Glutamatergic neuron (in vitro differentiated cells): ENCODE measurements at regions not wholly inside any gene's neighbourhood (a gene's known extent, or its start where the extent isn't known, plus 50 kb on each side); places are given as distances from the start of the nearest gene placed in this dataset.
"Not testable (repeated sequence)": the region's sequence is repeated elsewhere in the genome, so short reads cannot be mapped to it uniquely, and the experiment has no call there.

Experiments
- DNase-seq: peaks from one replicate; pipeline ENCODE4 v3.0.0; 2022
- H3K27ac Mint-ChIP-seq: one replicate; pipeline ENCODE4 v1.8.0; 2020; ENCODE audit warnings: mild to moderate bottlenecking, mixed read lengths, inconsistent platforms; ENCODE audit not compliant: unreplicated experiment
- H3K27me3 Mint-ChIP-seq: one replicate; pipeline ENCODE4 v1.8.0; 2020; ENCODE audit warnings: mild to moderate bottlenecking, moderate library complexity, mixed read lengths, inconsistent platforms; ENCODE audit not compliant: unreplicated experiment
- H3K36me3 Mint-ChIP-seq: one replicate; pipeline ENCODE4 v1.8.0; 2020; ENCODE audit warnings: mild to moderate bottlenecking, mixed read lengths, inconsistent platforms; ENCODE audit not compliant: unreplicated experiment
- H3K4me1 Mint-ChIP-seq: one replicate; pipeline ENCODE4 v1.8.0; 2020; ENCODE audit warnings: mild to moderate bottlenecking, low read depth, mixed read lengths, inconsistent platforms; ENCODE audit not compliant: unreplicated experiment
- H3K4me3 Mint-ChIP-seq: one replicate; pipeline ENCODE4 v1.8.0; 2020; ENCODE audit warnings: mild to moderate bottlenecking, mixed read lengths, inconsistent platforms; ENCODE audit not compliant: unreplicated experiment
- H3K9me3 Mint-ChIP-seq: one replicate; pipeline ENCODE4 v1.8.0; 2020; ENCODE audit warnings: mild to moderate bottlenecking, moderate library complexity, mixed read lengths, inconsistent platforms; ENCODE audit not compliant: unreplicated experiment
- TF ChIP-seq, protein P1 (sequence below): fragments of 200-600 bp; sonication (generic); IDR thresholded peaks from one replicate; pipeline ENCODE4 v1.5.0; 2021; ENCODE audit not compliant: partially characterized antibody, unreplicated experiment

DNA sequence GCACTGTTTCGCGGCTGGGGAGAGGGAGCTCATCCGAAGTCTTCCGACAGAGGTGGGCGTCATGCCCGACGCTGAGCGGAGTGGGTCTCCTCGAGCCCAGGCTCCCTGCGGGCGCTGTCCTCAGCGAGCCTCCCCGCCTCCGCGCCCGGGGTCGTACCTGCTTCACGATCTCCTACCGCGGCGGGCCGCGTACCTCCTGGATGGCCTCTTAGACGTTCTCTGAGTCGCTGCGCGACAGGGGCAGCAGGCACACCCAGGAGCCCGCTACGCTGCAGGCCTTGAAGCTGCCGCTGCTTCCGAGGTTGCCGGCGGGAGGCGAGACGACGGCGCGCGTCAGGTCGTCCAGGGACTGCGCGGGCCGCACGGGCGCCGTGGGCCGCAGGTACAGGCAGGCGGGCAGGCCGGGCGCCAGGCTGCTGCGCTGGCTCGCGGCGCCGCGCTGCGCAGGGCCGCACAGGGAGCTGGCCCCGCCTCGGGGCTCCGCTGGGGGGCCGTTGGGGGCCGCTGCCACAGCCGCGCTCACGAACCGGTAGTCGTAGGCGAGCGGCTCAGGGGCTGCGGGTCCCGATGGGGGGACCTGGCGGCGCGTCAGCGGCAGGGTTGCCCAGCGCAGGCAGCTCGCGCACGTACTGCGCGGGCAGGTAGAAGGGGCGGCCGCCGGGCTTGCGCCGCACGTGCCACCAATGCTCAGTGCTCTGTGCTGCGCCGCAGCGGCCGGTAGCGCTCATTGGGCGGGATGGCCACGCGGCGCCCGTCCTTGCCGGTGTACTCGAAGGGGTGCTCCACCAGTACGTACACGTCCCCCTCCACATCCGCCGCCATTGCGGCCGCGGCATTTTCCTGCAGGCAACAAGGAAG lies 116.4 kb upstream of the SMURF2 start:
- TF ChIP-seq, protein P1, sequence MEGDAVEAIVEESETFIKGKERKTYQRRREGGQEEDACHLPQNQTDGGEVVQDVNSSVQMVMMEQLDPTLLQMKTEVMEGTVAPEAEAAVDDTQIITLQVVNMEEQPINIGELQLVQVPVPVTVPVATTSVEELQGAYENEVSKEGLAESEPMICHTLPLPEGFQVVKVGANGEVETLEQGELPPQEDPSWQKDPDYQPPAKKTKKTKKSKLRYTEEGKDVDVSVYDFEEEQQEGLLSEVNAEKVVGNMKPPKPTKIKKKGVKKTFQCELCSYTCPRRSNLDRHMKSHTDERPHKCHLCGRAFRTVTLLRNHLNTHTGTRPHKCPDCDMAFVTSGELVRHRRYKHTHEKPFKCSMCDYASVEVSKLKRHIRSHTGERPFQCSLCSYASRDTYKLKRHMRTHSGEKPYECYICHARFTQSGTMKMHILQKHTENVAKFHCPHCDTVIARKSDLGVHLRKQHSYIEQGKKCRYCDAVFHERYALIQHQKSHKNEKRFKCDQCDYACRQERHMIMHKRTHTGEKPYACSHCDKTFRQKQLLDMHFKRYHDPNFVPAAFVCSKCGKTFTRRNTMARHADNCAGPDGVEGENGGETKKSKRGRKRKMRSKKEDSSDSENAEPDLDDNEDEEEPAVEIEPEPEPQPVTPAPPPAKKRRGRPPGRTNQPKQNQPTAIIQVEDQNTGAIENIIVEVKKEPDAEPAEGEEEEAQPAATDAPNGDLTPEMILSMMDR, result no peak
- Mint-ChIP-seq H3K27me3 (peaks cover 23% of the 10 kb centered on the region), H3K36me3 (no peaks in the 10 kb centered on the region), H3K4me3 (peak overlapping the region; percentile 61), H3K4me1 (peaks cover 21% of the 10 kb centered on the region), H3K27ac (peak overlapping the region; percentile 96), H3K9me3 (peaks cover 20% of the 10 kb centered on the region)
- DNase-seq, result no peak

DNA sequence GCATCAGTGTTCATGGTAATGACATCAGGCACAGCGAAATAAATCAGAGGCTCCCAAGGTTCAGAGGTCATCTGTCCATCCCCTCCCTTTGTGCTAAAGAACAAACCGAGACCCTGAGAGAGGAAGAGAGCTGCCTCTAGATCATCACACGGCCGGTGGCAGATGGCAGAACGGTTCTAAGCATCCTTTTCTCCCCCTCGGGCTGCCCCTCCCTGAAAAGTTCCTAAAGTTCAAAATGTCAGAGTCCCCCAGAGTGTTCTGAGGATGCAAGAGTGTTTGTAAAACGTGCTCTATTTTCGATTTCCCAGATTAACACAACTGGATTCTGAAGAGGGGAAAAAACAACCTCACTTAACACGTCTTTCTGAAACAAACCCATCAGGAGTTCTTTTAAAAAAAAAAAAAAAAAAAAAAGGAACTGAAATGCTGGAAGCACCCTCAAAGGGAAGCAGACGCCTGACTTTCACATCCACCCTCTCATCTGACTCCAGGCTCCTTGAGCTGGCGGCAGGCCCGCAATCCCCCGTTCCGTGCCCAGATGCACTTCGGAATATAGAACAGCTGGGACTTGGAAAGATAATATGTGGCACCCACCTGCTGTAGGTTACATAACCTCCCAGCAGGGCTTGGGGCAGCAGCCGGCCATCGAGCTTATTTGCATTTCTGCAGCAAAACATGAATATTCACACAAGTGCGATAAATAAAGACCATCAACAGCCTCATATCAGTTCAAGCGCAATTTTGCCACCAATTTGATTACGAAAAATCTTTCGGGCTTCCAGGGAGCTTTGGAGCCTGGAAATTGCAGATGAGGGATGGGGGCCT lies 115.5 kb upstream of the SMURF2 start:
- peaks cover 20% of the 10 kb centered on the region for H3K4me1 Mint-ChIP-seq
- TF ChIP-seq, protein P1, result no peak
- H3K36me3 Mint-ChIP-seq, result no peaks in the 10 kb centered on the region
- H3K4me3 Mint-ChIP-seq, result peak overlapping the region; percentile 78
- H3K27me3 Mint-ChIP-seq, result peaks cover 25% of the 10 kb centered on the region
- H3K27ac Mint-ChIP-seq, result peak overlapping the region; percentile 96
- no peak for DNase-seq
- H3K9me3 Mint-ChIP-seq, result peaks cover 20% of the 10 kb centered on the region

DNA sequence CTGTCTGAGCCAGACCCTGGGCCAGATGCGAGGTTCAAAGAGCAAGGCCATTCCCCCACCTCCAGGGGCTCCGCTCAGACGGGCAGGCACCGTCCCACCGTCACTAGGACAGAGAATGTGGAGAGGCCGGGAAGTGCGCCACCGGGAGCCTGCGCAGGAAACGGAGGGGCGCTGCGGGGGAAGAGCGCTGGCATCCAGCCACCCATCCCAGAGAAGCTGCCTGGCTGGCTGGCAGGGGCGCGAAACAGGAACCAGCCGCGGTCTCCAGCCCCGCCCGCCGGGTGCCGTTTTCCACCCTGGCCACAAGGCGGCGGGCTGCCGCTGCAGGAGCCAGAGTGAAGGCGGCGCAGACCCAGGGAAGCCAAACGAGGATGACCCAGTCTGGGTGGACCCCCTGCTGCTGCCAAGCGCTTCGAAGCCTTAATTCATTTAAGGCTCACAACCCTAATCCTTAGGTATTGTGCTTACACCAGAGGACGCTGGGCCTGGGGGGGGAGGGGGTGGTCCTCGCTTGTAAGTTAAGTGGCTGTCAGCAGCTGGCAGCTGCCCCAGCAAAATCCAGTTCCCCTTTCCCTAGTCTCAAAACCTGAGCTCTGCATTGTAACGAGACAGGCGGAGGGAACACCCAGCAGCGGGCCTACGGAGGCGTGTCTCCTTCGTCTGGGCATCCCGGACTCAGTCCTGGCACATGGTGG lies 114.8 kb upstream of the SMURF2 start:
- H3K4me3 Mint-ChIP-seq, result peak overlapping the region; percentile 78
- TF ChIP-seq, protein P1, result peak; percentile 95
- peak; percentile 90 for DNase-seq
- H3K36me3 Mint-ChIP-seq, result not testable (repeated sequence)
- peaks cover 17% of the 10 kb centered on the region for H3K4me1 Mint-ChIP-seq
- H3K27me3 Mint-ChIP-seq, result peaks cover 23% of the 10 kb centered on the region
- H3K9me3 Mint-ChIP-seq, result peaks cover 20% of the 10 kb centered on the region
- peak overlapping the region; percentile 96 for H3K27ac Mint-ChIP-seq

DNA sequence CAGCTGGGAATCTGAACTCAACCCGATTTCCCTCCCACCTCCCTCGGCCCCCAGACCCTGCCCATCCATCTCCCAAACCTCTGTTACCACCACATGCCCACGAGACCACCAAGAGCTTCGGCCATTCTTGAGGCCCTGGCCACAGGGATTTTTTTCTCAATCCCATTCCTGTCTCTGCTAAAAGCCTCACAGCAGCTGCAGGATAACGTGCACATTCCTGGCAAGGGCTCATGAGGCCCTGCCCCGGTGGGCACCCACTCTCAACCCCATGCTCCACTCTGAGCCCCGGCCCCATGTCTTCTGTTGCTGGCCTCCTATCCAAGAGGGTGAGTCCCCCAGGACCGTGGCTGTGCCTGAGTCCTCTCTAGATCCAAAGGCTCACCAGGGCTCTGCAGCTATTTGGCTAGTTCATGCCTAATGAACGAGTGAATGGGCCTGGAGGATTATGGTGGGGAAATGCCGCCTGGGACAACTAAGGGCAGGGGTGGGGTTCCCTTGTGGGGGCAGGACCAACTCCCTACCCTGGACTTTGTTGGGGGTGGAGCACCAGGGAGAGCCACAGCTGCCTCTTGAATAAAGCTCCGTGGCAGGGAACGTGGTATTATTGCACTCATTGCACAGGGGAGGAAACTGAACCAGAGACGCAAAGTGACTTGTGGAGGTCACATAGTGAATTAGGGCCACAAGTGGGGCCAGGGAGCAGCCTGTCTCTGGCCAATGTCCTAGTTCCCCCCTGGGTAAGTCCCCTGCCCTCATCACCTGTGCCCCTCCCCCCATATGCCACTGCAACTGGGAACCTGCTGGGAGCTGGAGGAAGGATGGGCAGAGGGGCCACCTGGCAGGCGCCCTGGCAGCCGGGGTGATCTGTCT lies 113.8 kb upstream of the SMURF2 start:
- peaks cover 20% of the 10 kb centered on the region for H3K9me3 Mint-ChIP-seq
- DNase-seq, result no peak
- peaks cover 23% of the 10 kb centered on the region for H3K27me3 Mint-ChIP-seq
- peak overlapping the region; percentile 64 for H3K4me3 Mint-ChIP-seq
- peaks cover 17% of the 10 kb centered on the region for H3K4me1 Mint-ChIP-seq
- H3K36me3 Mint-ChIP-seq, result peaks cover 6% of the 10 kb centered on the region
- peak overlapping the region; percentile 77 for H3K27ac Mint-ChIP-seq
- TF ChIP-seq, protein P1, result no peak
